ENCODE measurements at regions not wholly inside any gene's neighbourhood (a gene's known extent, or its start where the extent isn't known, plus 50 kb on each side); places are given as distances from the start of the nearest gene placed in this dataset.

- H3K9ac ChIP-seq (ENCODE audit: low read depth, low read length): no peak overlapping the region
- WGBS: 79% methylated on average over 6 of the region's 7 CpGs
Observed at GRCh38 chr6:105844275-105844883, 241.8 kb upstream of the PRDM1 start.

GRCh38 chr6:105839266-105839665 lies 246.9 kb upstream of the PRDM1 start:
- Histone ChIP-seq H3K4me3 (ENCODE audit: low read length) (no peak overlapping the region), H3K4me1 (ENCODE audit: insufficient read depth, low read length) (peaks cover 4% of the 10 kb centered on the region)

More at GRCh38 chr6:105844275-105844883, 241.8 kb upstream of the PRDM1 start:
- Histone ChIP-seq H3K9me3 (ENCODE audit: insufficient read depth, low read depth, low read length) (no peaks in the 10 kb centered on the region), H3K27ac (ENCODE audit: low read depth, low read length) (no peak overlapping the region), H3K4me1 (ENCODE audit: insufficient read depth, low read length) (peaks cover 8% of the 10 kb centered on the region), H3K27me3 (ENCODE audit: insufficient read depth, low read length) (no peaks in the 10 kb centered on the region), H3K36me3 (ENCODE audit: insufficient read depth, low read length) (no peaks in the 10 kb centered on the region), H3K4me3 (ENCODE audit: low read length) (no peak overlapping the region)

GRCh38 chr6:105838171-105838570 lies 248.0 kb upstream of the PRDM1 start:
- Histone ChIP-seq H3K4me1 (ENCODE audit: insufficient read depth, low read length) (no peaks in the 10 kb centered on the region; the same call in 1 of the 2 replicates), H3K4me3 (ENCODE audit: low read length) (no peak overlapping the region), H3K9me3 (ENCODE audit: insufficient read depth, low read depth, low read length) (no peaks in the 10 kb centered on the region), H3K36me3 (ENCODE audit: insufficient read depth, low read length) (no peaks in the 10 kb centered on the region), H3K27ac (ENCODE audit: low read depth, low read length) (no peak overlapping the region), H3K9ac (ENCODE audit: low read depth, low read length) (no peak overlapping the region), H3K27me3 (ENCODE audit: insufficient read depth, low read length) (no peaks in the 10 kb centered on the region)
- 91% methylated on average over 1 of the region's 1 CpG for WGBS

More at GRCh38 chr6:105839266-105839665, 246.9 kb upstream of the PRDM1 start:
- H3K9ac ChIP-seq (ENCODE audit: low read depth, low read length): no peak overlapping the region
- no peak overlapping the region for H3K27ac ChIP-seq (ENCODE audit: low read depth, low read length)
- H3K9me3 ChIP-seq (ENCODE audit: insufficient read depth, low read depth, low read length): no peaks in the 10 kb centered on the region
- H3K27me3 ChIP-seq (ENCODE audit: insufficient read depth, low read length): no peaks in the 10 kb centered on the region
- H3K36me3 ChIP-seq (ENCODE audit: insufficient read depth, low read length): no peaks in the 10 kb centered on the region

- WGBS: 96% methylated on average over 4 of the region's 5 CpGs
- no peak overlapping the region for H3K27ac ChIP-seq (ENCODE audit: low read depth, low read length)
- no peaks in the 10 kb centered on the region for H3K36me3 ChIP-seq (ENCODE audit: insufficient read depth, low read length)
- no peaks in the 10 kb centered on the region; the same call in 1 of the 2 replicates for H3K4me1 ChIP-seq (ENCODE audit: insufficient read depth, low read length)
- H3K9ac ChIP-seq (ENCODE audit: low read depth, low read length): no peak overlapping the region
- H3K27me3 ChIP-seq (ENCODE audit: insufficient read depth, low read length): no peaks in the 10 kb centered on the region
- H3K4me3 ChIP-seq (ENCODE audit: low read length): no peak overlapping the region
- H3K9me3 ChIP-seq (ENCODE audit: insufficient read depth, low read depth, low read length): no peaks in the 10 kb centered on the region
Observed at GRCh38 chr6:105836889-105837288, 249.2 kb upstream of the PRDM1 start.

- H3K4me1 ChIP-seq (ENCODE audit: insufficient read depth, low read length): no peaks in the 10 kb centered on the region; the same call in 1 of the 2 replicates
- no peak overlapping the region for H3K9ac ChIP-seq (ENCODE audit: low read depth, low read length)
- H3K27ac ChIP-seq (ENCODE audit: low read depth, low read length): no peak overlapping the region
- H3K36me3 ChIP-seq (ENCODE audit: insufficient read depth, low read length): no peaks in the 10 kb centered on the region
- 92% methylated on average over 5 of the region's 5 CpGs for WGBS
- no peaks in the 10 kb centered on the region for H3K27me3 ChIP-seq (ENCODE audit: insufficient read depth, low read length)
- no peaks in the 10 kb centered on the region for H3K9me3 ChIP-seq (ENCODE audit: insufficient read depth, low read depth, low read length)
- H3K4me3 ChIP-seq (ENCODE audit: low read length): no peak overlapping the region
Observed at GRCh38 chr6:105836379-105836778, 249.8 kb upstream of the PRDM1 start.

GRCh38 chr6:105835373-105835772 lies 250.8 kb upstream of the PRDM1 start:
- 55% methylated on average over 3 of the region's 6 CpGs for WGBS
- no peaks in the 10 kb centered on the region for H3K9me3 ChIP-seq (ENCODE audit: insufficient read depth, low read depth, low read length)
- no peak overlapping the region for H3K9ac ChIP-seq (ENCODE audit: low read depth, low read length)

GRCh38 chr6:105833959-105834947 lies 251.9 kb upstream of the PRDM1 start:
- Histone ChIP-seq H3K27me3 (ENCODE audit: insufficient read depth, low read length) (no peaks in the 10 kb centered on the region), H3K9me3 (ENCODE audit: insufficient read depth, low read depth, low read length) (no peaks in the 10 kb centered on the region), H3K27ac (ENCODE audit: low read depth, low read length) (no peak overlapping the region), H3K4me1 (ENCODE audit: insufficient read depth, low read length) (no peaks in the 10 kb centered on the region; the same call in 1 of the 2 replicates), H3K4me3 (ENCODE audit: low read length) (no peak overlapping the region), H3K9ac (ENCODE audit: low read depth, low read length) (no peak overlapping the region), H3K36me3 (ENCODE audit: insufficient read depth, low read length) (no peaks in the 10 kb centered on the region)
- WGBS: 91% methylated on average over 7 of the region's 7 CpGs

More at GRCh38 chr6:105835373-105835772, 250.8 kb upstream of the PRDM1 start:
- no peaks in the 10 kb centered on the region for H3K36me3 ChIP-seq (ENCODE audit: insufficient read depth, low read length)
- H3K4me1 ChIP-seq (ENCODE audit: insufficient read depth, low read length): no peaks in the 10 kb centered on the region; the same call in 1 of the 2 replicates
- no peak overlapping the region for H3K4me3 ChIP-seq (ENCODE audit: low read length)
- H3K27me3 ChIP-seq (ENCODE audit: insufficient read depth, low read length): no peaks in the 10 kb centered on the region
- no peak overlapping the region for H3K27ac ChIP-seq (ENCODE audit: low read depth, low read length)

GRCh38 chr6:105832313-105832761 lies 253.8 kb upstream of the PRDM1 start:
- H3K27ac ChIP-seq (ENCODE audit: low read depth, low read length): no peak overlapping the region

GRCh38 chr6:105831311-105832097 lies 254.6 kb upstream of the PRDM1 start:
- 96% methylated on average over 5 of the region's 5 CpGs for WGBS
- Histone ChIP-seq H3K4me3 (ENCODE audit: low read length) (no peak overlapping the region), H3K9ac (ENCODE audit: low read depth, low read length) (no peak overlapping the region), H3K27me3 (ENCODE audit: insufficient read depth, low read length) (no peaks in the 10 kb centered on the region), H3K9me3 (ENCODE audit: insufficient read depth, low read depth, low read length) (no peaks in the 10 kb centered on the region), H3K36me3 (ENCODE audit: insufficient read depth, low read length) (no peaks in the 10 kb centered on the region), H3K4me1 (ENCODE audit: insufficient read depth, low read length) (no peaks in the 10 kb centered on the region; the same call in 1 of the 2 replicates), H3K27ac (ENCODE audit: low read depth, low read length) (no peak overlapping the region)

More at GRCh38 chr6:105832313-105832761, 253.8 kb upstream of the PRDM1 start:
- Histone ChIP-seq H3K4me3 (ENCODE audit: low read length) (no peak overlapping the region), H3K9ac (ENCODE audit: low read depth, low read length) (no peak overlapping the region), H3K27me3 (ENCODE audit: insufficient read depth, low read length) (no peaks in the 10 kb centered on the region), H3K9me3 (ENCODE audit: insufficient read depth, low read depth, low read length) (no peaks in the 10 kb centered on the region), H3K36me3 (ENCODE audit: insufficient read depth, low read length) (no peaks in the 10 kb centered on the region), H3K4me1 (ENCODE audit: insufficient read depth, low read length) (no peaks in the 10 kb centered on the region; the same call in 1 of the 2 replicates)
- WGBS: 98% methylated on average over 5 of the region's 5 CpGs

- no peaks in the 10 kb centered on the region for H3K4me1 ChIP-seq (ENCODE audit: insufficient read depth, low read length)
- no peak overlapping the region for H3K27ac ChIP-seq (ENCODE audit: low read depth, low read length)
- no peaks in the 10 kb centered on the region for H3K27me3 ChIP-seq (ENCODE audit: insufficient read depth, low read length)
- 93% methylated on average over 1 of the region's 1 CpG for WGBS
- H3K9me3 ChIP-seq (ENCODE audit: insufficient read depth, low read depth, low read length): peaks cover 3% of the 10 kb centered on the region; the same call in 1 of the 2 replicates
- H3K36me3 ChIP-seq (ENCODE audit: insufficient read depth, low read length): no peaks in the 10 kb centered on the region
- no peak overlapping the region for H3K9ac ChIP-seq (ENCODE audit: low read depth, low read length)
- H3K4me3 ChIP-seq (ENCODE audit: low read length): no peak overlapping the region
Observed at GRCh38 chr6:105825210-105825609, 260.9 kb upstream of the PRDM1 start.

All from HUES64 (cell line).